Neural cell (in vitro differentiated cells): ENCODE measurements at regions not wholly inside any gene's neighbourhood (a gene's known extent, or its start where the extent isn't known, plus 50 kb on each side); places are given as distances from the start of the nearest gene placed in this dataset.

Experiments used
- CTCF ChIP-seq: fragments of 450-650 bp; IDR thresholded peaks from 2 replicates; pipeline ENCODE4 v1.5.1; 2014; ENCODE audit warnings: antibody characterized with exemption, mild to moderate bottlenecking, moderate library complexity; ENCODE audit not compliant: poor library complexity, severe bottlenecking
- EP300 ChIP-seq: fragments of 450-650 bp; conservative IDR thresholded peaks from 2 replicates; pipeline ENCODE4 v1.6.1; 2014; ENCODE audit warnings: antibody characterized with exemption, mild to moderate bottlenecking, moderate library complexity; ENCODE audit not compliant: poor library complexity, severe bottlenecking
- EZH2 ChIP-seq: fragments of 200-600, 300-800 bp; shearing (Covaris generic), sonication (generic); IDR thresholded peaks from 2 replicates; pipeline ENCODE4 v1.6.1; 2014; ENCODE audit warnings: antibody characterized with exemption, low read length, borderline replicate concordance, mild to moderate bottlenecking; ENCODE audit not compliant: insufficient read depth, poor library complexity, severe bottlenecking
- POLR2AphosphoS5 ChIP-seq: IDR thresholded peaks from 2 replicates; pipeline ENCODE4 v1.6.1; 2012
- SMC3 ChIP-seq: fragments of 450-650 bp; conservative IDR thresholded peaks from 2 replicates; pipeline ENCODE4 v1.6.1; 2014; ENCODE audit warnings: antibody characterized with exemption, mild to moderate bottlenecking, moderate library complexity; ENCODE audit not compliant: poor library complexity

DNA sequence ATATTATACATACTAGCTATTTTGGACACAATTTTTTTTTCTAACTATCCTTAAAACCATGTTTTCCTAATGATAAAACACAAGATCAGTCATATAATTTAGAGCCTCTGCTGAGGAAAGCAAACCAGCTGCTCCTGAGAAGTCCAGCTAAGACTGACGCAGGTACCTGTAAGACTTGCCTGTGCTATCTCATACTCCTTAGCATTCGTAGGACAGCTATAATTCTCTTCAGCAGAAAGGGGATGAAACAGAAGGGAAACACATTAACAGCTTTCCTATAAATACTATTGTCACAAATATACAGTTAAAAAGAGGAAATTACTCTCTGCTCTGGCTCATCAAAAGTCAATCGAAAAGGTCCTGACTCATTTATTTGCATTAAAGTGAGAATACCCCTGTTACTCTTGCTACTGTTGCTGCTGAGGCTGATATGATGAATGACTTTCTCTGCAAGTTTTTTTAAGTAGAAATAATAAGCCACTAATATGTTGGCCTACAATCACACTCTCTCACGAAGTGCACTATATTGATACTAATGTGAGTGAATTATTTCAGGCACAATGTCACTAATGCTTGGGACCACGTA, 757.1 kb downstream of the KCNT2 start:
- TF ChIP-seq CTCF (no peak), SMC3 (no peak), EZH2 (no peak), POLR2AphosphoS5 (no peak), EP300 (no peak)
